NCI-H69 (cell line): ENCODE measurements at regions not wholly inside any gene's neighbourhood (a gene's known extent, or its start where the extent isn't known, plus 50 kb on each side); places are given as distances from the start of the nearest gene placed in this dataset.

ENCODE experiments used
- DNase-seq: peaks from one replicate; lab custom pipeline; 2025; lab: John Stamatoyannopoulos, UW

DNA sequence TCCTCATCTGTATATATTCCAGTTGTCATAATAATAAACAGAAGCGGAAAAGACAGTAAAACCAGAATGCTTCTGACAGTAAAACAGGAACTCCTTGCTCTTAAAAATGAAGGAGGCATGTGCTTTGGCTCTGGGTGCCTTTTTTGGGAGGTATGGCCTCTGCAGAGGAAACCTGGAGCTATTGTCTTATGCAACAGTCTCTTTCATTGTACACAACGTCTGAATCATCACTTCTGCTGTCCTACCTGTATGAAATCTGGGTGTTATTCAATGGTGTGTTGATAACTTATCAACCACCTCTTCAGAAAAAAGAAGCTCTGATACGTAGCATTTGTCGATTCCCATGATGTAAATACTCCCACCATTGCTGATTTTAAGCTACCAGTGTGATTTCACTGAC, 64.8 kb downstream of the CDCA7 start:
- DNase-seq, result no peak

DNA sequence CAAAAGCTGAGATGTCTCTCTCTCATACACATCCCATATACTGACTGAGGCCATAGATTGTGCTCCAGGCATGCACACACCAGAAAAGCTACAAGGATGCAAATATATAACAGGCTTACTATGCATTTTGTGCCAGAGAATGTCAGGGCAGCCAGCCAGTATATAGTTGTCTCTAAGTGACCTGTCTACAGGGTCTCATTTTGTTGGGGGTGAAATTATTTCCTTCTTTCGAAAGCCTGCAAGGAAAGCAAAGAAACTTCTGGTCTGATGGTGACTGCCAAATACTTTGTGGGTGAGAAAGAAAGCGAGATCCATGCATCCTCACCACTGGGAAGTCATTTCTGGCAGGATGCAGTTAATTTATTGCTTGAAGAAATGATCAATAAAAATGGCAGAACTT, 70.2 kb downstream of the CDCA7 start:
- DNase-seq, result no peak

DNA sequence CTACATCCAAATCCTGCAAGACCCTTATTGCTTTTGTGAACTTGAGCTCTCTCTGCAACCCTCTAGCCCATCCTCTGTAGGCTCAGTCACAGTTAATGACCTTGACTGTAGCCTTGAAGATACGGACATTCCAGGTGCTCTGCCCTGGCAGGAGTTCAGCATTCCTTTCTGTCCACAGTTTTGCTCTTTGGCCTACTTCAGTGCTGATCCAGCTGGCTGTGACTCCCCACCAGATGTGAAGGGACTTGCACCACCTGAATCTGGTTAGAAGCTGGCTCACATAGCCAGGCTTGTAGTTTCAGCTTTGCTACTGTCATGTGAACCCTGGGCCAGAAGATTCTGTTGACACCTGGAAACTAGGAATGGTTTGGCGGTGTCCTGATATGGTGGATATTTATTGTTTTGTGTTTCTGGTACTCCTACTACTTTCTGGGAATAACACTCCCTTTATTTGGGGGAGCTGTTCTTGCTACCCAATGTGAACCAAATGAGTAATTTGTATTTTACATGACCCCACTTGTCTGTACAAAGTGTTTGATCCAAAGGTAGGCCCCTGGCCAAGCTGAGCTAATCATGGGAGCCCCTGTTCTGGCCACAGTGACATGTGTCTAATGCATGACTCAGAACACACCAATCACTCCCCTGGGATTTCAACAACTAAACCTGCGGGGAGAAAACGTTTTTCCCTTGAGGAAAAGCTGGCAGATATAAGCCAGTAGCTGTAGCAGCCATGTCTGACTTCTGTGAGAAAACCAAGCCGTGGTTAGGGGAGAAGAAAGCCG, 73.4 kb downstream of the CDCA7 start:
- no peak for DNase-seq

DNA sequence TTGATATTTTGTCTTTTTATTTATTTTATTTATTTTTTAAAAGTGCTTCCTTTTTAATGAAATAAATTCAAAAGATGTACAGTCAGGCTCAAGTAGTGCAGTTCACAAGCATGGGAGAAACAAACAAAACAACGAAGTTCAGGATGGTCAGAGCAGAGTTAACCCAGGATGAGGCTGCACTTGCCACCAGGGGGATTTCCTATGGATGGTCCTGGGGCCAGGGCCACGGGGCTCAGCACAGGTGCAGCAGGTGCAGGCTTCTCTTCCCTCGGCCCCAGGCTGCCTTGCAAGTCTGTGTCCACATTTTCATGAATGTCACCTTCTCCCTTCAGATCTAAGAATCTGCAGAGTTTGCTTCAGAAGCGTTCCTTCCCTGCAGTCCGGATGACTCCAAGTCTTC, 76.5 kb downstream of the CDCA7 start:
- DNase-seq, result no peak

DNA sequence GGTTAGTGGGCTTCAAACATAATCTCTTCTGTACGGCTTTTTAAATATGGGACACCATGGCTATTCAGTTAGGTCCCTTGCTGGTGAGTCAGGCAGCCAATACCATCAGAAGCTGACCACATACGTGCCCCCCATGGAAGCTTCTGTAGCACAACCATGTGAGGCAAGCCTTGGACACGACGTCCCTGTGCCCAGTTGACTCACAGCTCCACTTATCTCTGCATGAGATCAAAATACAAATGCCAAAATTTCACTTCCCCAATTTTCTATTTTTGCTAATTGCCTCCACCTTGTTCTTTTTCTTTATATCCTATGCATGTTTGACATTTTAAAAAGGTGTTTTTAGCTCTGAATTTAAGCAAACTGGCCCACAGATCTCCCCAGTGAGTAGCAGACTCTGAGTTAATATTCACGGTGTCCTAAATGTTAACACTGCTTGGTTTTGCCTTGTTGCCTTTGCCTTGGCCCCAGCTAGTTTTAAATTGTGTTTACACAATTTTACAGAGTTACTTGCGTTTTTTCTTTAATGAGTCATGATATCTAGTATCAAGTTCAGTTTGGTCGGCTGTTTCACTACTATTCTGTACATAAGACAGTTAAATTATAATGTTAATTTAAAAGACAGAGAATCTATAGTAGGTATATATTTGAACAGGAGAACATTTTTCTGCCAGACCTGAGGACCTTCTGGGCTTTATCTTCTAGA, 77.5 kb downstream of the CDCA7 start:
- DNase-seq, result no peak

DNA sequence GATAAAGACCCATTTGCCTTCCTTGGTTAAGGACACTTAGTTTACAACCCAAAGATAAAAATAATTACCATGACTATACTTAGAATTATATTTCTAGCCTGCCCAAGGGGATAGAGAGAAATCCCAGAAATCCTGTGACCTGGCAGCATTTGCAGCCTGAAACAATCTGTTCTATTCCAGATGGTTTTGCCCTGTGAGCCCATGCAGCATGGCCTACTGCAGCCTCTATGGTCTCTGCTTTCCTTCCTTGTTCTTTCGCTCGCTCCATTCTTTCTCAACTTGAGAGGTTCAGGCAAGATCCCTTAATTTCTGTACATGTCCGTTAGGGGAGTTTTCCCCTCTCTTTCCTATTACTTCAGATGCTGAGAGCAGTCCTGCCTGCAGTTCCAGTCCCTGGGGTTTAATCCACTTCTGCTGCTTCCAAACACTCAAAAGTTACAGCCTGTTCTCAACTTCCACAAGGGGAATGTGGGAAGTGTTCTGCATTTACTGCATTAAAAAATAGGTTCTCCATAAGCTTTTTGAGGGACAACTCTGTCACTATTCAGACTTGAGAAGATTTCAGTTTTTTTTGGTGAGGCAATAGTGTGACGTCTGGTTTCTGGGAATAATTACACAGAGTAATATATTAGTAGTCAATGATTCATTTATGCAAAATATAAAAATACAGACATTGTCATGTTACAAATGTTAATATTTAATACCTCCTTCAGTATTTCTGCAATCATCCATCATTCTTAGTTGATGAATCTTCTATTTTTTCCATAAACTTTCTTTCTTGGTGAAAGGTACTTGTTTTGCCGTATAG, 80.3 kb downstream of the CDCA7 start:
- no peak for DNase-seq

DNA sequence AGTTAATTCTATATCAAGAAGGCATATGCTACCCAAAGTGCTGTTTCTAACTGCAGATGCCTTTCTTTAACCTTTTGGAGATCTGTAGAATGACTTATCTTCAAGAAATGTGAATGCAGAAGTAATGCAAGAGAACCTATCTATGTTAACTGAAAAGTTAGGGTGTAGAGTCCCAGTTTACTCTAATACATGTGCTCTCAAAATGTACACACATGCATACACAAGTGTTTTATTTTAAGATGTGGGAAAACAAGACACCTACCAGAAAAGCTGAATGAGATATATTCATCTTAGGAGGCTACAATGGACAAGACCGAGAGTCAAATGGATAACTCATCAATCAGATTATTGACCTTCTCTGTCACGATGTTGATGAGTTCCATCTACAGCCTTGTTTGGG, 80.9 kb downstream of the CDCA7 start:
- no peak for DNase-seq

DNA sequence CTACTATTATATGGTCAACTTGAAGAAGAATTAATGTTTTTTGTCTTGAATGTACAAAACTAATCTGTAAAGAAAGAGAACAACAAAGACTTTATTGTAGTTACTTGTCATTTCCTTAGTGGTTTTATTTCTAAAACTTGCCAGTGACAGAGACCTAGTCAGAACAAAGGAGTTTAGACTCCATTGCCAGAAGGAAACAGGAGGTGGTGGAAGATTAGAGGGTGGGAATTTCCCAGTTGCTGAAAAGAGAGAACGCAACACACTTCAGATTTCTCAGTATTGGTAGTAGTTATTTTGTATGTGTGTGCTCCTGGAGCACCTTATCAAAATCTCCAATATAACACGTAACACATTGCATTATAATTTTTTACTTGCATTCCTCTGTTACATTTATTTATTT, 81.4 kb downstream of the CDCA7 start:
- no peak for DNase-seq

DNA sequence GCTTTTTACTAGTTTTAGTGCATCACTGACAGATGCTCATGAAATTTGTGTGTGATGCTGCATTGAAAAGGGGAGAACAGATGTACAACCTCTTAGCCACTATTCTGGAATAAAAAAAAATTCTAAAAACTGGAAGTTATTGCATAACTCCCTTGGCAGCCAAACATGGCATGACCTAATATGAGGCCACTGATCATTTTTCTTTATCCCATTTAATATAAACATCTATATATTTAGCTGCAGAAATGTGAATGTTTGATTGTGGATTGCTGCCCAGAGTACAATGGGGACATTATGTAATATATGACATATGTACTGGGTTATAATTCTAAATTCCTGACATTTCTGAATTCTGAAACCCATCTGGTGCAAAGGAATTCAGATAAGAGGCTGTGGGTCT, 86.5 kb downstream of the CDCA7 start:
- DNase-seq, result no peak

DNA sequence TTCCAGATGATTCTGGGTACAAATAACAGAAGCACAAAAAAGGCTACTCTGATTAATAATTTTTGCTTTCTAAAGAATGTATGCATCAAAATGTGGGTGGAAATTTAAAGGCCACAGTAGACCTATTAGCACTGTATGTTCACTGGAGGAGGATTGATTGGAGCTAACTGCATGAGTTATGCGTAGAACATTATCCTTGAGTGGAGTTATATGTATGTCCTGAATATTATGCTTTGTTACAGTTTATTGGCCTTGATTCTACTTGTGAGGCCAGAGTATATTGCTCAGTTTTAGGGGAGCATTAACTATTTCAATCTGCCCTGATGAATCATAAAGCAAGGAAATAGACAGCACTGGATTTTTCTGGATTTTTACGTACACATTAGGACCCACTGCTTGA, 87.9 kb downstream of the CDCA7 start:
- no peak for DNase-seq

DNA sequence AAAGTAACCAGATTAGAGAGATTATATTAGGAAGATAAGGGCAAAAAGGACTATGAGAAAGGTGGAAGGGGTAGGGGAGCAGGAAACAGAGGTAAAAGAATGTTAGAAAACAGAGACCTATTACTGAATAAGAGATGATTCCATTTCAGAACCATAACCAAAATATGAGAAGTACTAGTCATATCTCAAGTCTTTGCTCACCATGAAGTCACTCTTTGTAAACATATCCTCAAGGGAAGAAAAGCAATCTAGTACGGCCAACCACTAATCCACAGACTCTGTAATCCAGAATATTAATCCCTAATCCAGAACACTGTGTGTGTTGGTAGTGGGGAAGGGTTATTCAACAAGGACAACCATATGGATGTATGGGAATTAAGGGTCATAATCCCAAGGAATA, 92.0 kb downstream of the CDCA7 start:
- DNase-seq, result no peak

DNA sequence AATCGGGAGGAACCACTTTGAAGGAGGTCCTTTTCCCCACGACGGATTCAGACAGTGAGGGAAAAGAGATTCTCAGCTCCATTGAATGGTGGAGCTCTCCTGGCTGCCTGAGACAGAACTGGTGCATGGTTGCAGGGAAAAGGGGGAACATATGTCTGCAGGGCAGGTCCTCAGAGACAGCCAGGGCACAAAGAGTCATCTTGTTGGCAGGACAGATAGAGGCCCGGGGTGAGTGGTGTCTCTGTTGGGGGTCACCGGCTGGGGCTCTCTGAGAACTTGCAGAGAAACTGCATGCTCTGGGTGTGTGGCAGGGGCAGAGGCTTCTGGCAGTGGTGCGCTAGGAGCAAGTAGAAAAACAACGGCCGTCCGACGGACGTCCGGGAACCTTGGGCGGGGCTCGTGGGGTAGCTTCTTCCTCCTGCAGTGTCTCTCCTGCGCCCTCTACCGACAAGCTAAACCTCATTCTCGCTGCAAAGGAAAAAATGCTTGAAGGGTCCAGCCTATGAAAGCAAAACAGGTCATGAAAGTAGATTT, 94.3 kb downstream of the CDCA7 start:
- DNase-seq, result peak; percentile 88

DNA sequence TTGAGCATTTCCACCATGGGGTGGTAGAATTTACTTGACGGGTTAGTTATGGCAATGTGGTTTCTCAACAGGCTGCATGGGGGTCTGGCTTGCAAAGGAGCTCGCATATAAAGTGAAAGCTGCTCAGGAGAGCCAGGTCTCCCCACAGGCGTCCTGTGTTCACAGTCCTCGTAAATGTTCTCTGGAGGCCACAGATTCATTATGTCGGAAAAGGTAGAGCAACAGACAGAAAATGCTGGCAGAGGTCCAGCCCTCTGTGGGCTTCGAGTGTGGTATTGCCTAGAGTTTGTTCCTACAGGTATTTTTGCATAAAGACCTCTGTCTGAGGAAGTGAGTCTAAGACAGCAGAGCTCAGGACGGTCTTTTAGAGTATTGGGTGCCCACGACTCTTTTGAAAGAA, 96.4 kb downstream of the CDCA7 start:
- no peak for DNase-seq

DNA sequence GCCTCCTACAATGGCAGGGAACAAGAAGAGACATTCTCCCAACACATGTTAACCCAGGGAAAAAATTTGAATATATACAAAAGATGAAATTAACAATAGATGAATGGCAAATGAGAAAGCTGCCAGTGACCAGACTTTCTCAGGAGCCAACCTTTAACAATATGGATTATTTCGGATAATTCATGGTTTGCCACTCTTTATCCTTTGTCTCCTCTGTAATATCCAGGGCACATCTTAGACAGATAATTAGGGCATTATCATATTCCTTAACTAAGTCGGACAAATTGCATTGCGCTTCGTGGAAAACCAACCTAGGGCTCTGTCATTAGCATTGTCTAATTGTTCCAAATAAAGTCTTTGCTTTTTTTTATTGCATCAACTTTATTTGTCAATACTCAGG, 97.3 kb downstream of the CDCA7 start:
- DNase-seq, result no peak

DNA sequence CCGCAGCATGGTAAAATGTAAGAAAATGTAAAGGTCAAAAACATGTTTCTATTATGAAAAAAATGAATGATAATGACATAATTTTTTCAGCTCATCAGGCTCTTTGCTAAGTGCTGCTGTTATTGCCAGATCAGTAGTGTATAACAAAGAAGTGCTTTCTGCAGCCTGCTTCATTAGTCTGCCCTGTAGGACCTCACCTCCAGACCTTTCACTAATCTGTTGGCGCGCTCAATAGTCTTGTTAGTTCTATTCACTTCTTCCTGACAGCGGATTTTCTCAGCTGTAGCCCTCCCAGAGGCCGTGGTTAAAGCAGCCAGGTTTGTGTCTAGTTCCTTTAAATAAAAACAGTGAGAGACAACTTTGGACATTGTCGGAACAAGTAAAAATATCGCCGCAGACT, 97.7 kb downstream of the CDCA7 start:
- DNase-seq, result no peak

DNA sequence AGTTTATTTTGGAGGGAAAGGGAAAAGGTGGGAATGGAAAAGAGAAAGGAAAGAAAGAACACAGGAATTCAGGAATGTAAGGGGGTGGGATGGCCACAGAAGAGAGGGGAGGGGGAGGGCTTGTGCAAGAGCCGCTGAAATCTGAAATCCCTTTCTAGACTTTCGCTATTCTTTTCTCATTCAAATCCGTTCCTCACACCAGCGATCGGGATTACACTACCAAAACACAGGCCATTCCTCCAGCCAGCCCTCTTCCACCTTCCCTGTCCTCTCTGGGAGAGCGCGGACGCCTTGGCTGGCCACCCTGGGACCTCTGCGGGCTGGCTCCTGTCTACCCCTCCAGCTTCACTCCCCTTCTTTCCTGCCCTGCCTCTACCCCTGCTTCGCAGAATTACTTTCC, 102.3 kb downstream of the CDCA7 start:
- no peak for DNase-seq

DNA sequence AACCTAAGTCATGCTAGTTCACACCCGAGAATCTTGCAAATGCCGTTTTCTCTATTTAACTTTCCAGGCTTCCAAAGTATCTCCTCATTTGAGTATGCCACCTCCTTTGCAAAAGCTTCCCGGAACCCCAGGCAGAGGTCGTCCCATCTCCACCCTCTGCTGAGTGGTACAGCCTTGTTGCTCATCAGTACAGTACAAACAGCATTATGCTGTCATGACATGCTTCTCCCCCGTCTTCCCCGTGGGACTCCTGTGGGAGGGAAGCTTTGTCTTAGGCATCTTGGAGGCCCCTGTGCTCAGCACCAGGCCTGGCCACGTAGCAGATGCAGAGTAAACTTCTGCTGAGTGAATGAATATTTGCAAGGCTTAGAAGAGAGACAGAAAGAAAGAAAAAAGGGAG, 102.7 kb downstream of the CDCA7 start:
- DNase-seq, result no peak

DNA sequence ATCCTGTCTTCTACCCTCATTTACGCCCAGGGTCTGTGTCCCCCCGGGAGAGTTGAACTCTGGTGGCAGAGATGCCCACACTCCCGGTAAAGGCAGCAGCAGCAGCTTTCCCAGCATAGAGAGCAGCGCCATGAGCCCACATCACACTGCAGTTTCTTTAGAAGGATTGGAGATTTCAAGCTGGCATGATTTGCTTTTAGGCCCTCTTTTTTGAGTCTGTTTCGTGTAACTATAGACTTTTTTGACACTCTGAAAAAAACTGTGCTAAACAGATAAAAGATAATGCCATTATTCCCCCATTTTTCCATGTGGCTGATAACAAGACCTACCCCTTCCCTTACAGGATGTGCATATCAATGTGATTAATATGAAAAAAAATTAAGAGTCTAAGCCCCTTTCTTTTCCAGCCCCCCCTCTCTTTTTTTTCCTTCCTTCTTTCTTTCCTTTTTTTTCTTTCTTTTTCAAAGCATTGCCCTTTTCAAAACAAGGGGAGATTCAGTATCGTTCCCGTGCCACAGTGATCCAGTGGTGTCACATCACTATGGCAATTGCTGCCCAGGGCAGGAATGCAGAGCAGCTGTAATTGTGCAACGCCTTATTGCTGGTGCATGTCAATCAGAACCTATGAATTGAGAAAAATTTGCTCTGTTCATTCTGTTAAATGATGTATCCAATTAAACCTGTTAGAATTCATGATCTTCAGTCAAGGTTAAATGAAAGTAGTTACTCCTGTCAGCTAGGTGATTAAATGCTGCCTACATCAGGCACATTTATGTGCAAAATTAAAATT, 104.5 kb downstream of the CDCA7 start:
- DNase-seq, result no peak

DNA sequence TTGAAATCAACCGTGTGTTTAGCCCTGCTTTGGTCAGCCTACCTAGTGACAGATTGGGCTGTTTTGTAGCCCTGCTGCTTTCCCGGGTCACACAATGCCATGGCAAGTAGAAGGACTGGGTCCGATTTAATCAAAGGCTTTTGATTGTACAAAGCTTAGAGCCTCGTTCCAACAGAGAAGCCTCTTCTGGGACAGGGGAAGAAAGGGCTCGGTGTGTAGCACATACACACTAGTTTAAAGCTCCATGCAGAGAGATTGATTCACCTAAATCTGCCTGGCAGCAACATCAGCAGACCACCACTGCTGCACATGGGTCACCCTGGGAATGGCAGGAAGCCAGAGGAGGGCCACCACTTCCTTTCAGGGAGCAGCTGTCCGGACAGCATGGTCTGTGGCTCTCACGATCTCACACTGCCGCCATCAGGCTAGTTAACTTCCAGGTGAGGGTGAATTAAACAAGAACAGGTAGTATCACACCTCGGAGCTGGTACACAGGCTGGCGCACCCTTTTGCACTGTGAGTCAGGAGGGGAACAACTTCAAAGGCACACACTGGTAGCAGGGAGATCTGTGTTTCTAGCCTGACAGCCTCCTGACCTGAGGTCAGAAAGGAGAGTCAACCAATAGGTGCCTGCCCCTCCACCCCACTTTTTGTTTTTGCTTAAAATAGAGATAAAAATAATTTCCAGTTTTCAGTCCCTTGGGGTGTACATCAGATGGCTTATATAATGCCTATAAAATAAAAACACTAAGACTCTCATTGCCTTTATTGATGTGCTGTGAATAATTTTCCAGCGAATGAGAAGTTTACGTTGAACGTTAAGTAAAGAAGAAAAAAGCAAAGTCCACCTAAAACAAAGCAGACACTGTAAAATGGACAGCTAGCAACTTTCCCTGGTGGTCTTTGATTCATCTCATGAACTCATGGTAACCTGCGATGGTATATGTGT, 108.5 kb downstream of the CDCA7 start:
- no peak for DNase-seq

DNA sequence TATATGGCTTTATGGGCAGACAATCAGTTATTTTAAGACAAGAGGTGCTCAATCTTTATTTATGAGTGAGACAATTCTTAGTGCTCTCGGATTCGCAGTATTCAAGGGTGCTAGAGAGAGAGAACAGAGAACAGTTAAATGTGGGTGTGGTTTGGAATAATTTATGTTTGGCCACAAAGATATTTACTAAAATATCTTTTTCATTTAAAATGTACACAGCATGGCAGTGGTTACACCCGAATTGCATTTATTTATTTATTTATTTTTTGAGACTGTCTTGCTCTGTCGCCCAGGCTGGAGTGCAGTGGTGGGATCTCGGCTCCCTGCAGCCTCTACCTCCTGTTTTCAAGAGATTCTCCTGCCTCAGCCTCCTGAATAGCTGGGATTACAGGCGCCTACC, 109.2 kb downstream of the CDCA7 start:
- no peak for DNase-seq

DNA sequence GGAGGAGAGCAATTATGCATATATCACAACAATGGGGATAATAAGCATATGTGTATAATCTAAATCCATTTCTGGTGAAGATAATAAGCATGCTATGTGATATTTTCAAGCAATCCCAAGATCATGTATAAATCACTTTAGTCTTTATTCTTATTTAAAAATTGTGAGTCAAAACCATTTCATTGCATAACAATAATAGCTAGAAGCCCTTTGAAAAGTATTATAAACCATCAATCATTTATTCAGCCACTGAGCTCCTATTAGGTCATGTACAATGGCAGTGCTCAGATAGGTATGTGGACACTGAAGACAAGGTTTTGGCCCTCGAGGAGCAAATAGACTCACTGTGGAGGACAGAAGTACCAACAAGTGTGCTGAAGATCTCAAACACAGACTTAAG, 113.1 kb downstream of the CDCA7 start:
- DNase-seq, result no peak
